HepG2 (cell line): ENCODE measurements at regions not wholly inside any gene's neighbourhood (a gene's known extent, or its start where the extent isn't known, plus 50 kb on each side); places are given as distances from the start of the nearest gene placed in this dataset.

Experiments
- ATAC-seq: fragments of 200-7000 bp; cut with Tn5 transposase; 3 replicates; pipeline ENCODE4 v1.9.1; 2020; ENCODE audit warnings: mild to moderate bottlenecking, moderate library complexity
- BruUV-seq: library from RNA; stranded (reverse); fragments of 400-500 nt; replicated peaks from 2 replicates; lab custom pipeline; 2021; lab: Mats Ljungman, UMichigan
- CTCF ChIA-PET: fragments of 300-600 bp; formaldehyde crosslinking; extraction: SDS; loops from one replicate; lab custom pipeline; 2021; ENCODE audit warnings: low total read pairs, inconsistent platforms, low intra/inter-chr PET ratio; lab: Yijun Ruan, JAX
- POLR2A ChIA-PET: fragments of 350-600 bp; sonication (Branson Sonifier 250); formaldehyde crosslinking; loops from one replicate; lab custom pipeline; 2020; ENCODE audit warnings: antibody characterized with exemption, inconsistent platforms; lab: Yijun Ruan, JAX
- DNase-seq: peaks from one replicate; pipeline ENCODE4 v3.0.0-alpha.2; 2015; ENCODE audit warnings: low spot score
- FAIRE-seq: peaks from 3 replicates; lab custom pipeline; 2011; peaks lifted over from hg19 to GRCh38; lab: Jason Lieb, UNC
- H2AFZ ChIP-seq: one replicate; pipeline ENCODE4 v1.6.1; 2011; ENCODE audit warnings: low read length, inconsistent platforms
- H3K27ac ChIP-seq: fragments of 300-600 bp; 3 replicates; pipeline ENCODE4 v1.8.0; 2011; ENCODE audit warnings: mixed run types, mild to moderate bottlenecking, mixed read lengths, low read length, inconsistent platforms; ENCODE audit not compliant: insufficient read depth; ENCODE audit errors: extremely low read length
- H3K27me3 ChIP-seq, 2 experiments: fragments of 200-600 bp in 1 of 2; 2 replicates in 1 of 2; 3 replicates in 1 of 2; pipeline versions ENCODE4 v1.6.0 to v1.8.0; 2011; ENCODE audit warnings: low read length in 2 of 2, mild to moderate bottlenecking in 2 of 2, moderate library complexity in 2 of 2, inconsistent platforms in 1 of 2; ENCODE audit not compliant: insufficient read depth in 2 of 2, control insufficient read depth in 1 of 2
- H3K36me3 ChIP-seq, 2 experiments: fragments of 200-600 bp in 1 of 2; replicated peaks in 1 of 2; 2 replicates in 1 of 2; 3 replicates in 1 of 2; pipeline versions ENCODE4 v1.5.1 to v1.8.0; 2011; ENCODE audit warnings: low read length in 2 of 2, inconsistent platforms in 1 of 2; ENCODE audit not compliant: insufficient read depth in 2 of 2, control insufficient read depth in 1 of 2
- H3K4me1 ChIP-seq: 2 replicates; pipeline ENCODE4 v1.5.1; 2012; ENCODE audit warnings: low read length, inconsistent platforms; ENCODE audit not compliant: insufficient read depth
- H3K4me2 ChIP-seq: 2 replicates; pipeline ENCODE4 v1.6.0; 2011; ENCODE audit warnings: low read depth, low read length, inconsistent platforms
- H3K4me3 ChIP-seq, 3 experiments: fragments of 200-600 bp in 1 of 3; sonication (generic), shearing (Covaris generic) in 1 of 3; replicated peaks in 1 of 3; 2 replicates each; pipeline ENCODE4 v1.5.1; 2011 to 2016; ENCODE audit warnings: low read length in 3 of 3, inconsistent platforms in 2 of 3, low read depth in 2 of 3, mild to moderate bottlenecking in 2 of 3, control low read depth in 1 of 3, mixed read lengths in 1 of 3; ENCODE audit not compliant: insufficient read depth in 1 of 3
- H3K79me2 ChIP-seq: one replicate; pipeline ENCODE4 v1.6.1; 2011; ENCODE audit warnings: low read length, inconsistent platforms; ENCODE audit not compliant: insufficient read depth
- H3K9ac ChIP-seq: 2 replicates; pipeline ENCODE4 v1.6.0; 2011; ENCODE audit warnings: mild to moderate bottlenecking, low read depth, low read length, inconsistent platforms; ENCODE audit not compliant: insufficient read depth
- H3K9me3 ChIP-seq: 2 replicates; pipeline ENCODE4 v1.5.1; 2012; ENCODE audit warnings: mild to moderate bottlenecking, low read length
- H4K20me1 ChIP-seq: 2 replicates; pipeline ENCODE4 v1.6.0; 2011; ENCODE audit warnings: inconsistent platforms, mild to moderate bottlenecking, low read length, moderate library complexity; ENCODE audit not compliant: insufficient read depth
- CBX5 ChIP-seq: sonication (generic); formaldehyde crosslinking; IDR thresholded peaks from 2 replicates; pipeline ENCODE4 v1.4.0; 2020; ENCODE audit warnings: missing genetic modification reagents, borderline replicate concordance
- CC2D1A ChIP-seq: sonication (generic); formaldehyde crosslinking; IDR thresholded peaks from 2 replicates; pipeline ENCODE4 v1.8.1; 2023; ENCODE audit warnings: mild to moderate bottlenecking, missing genetic modification reagents
- FOXO1 ChIP-seq: sonication (generic); formaldehyde crosslinking; IDR thresholded peaks from 2 replicates; pipeline ENCODE4 v1.4.0; 2020; ENCODE audit warnings: missing genetic modification reagents
- GATA4 ChIP-seq: sonication (generic); IDR thresholded peaks from 2 replicates; pipeline ENCODE4 v1.6.1; 2016; ENCODE audit warnings: antibody characterized with exemption, low read depth, borderline replicate concordance
- GATAD2A ChIP-seq: IDR thresholded peaks from 2 replicates; pipeline ENCODE4 v1.6.1; 2016
- HMG20B ChIP-seq: conservative IDR thresholded peaks from 2 replicates; pipeline ENCODE4 v1.6.1; 2016; ENCODE audit warnings: missing genetic modification reagents, missing compliant biosample characterization
- HNRNPLL ChIP-seq: fragments of 200-400 bp; formaldehyde crosslinking; IDR thresholded peaks from 2 replicates; pipeline ENCODE4 v1.6.1; 2017; ENCODE audit warnings: mild to moderate bottlenecking, low read depth, low read length; ENCODE audit not compliant: poor library complexity, severe bottlenecking
- HOXA7 ChIP-seq: sonication (generic); formaldehyde crosslinking; IDR thresholded peaks from 2 replicates; pipeline ENCODE4 v1.8.1; 2022; ENCODE audit warnings: mild to moderate bottlenecking, missing genetic modification reagents, moderate library complexity
- MTF1 ChIP-seq: sonication (generic); formaldehyde crosslinking; IDR thresholded peaks from 2 replicates; pipeline ENCODE4 v1.5.0; 2020; ENCODE audit warnings: missing genetic modification reagents
- PCBP1 ChIP-seq: fragments of 200-400 bp; formaldehyde crosslinking; IDR thresholded peaks from 2 replicates; pipeline ENCODE4 v1.6.1; 2017; ENCODE audit warnings: mild to moderate bottlenecking, low read depth, low read length, borderline replicate concordance
- PHB2 ChIP-seq: fragments of 450-650 bp; IDR thresholded peaks from 2 replicates; pipeline ENCODE4 v1.6.1; 2018; ENCODE audit not compliant: partially characterized antibody
- ZMYM4 ChIP-seq: sonication (generic); formaldehyde crosslinking; IDR thresholded peaks from 2 replicates; pipeline ENCODE4 v1.8.1; 2023; ENCODE audit warnings: mild to moderate bottlenecking, missing genetic modification reagents
- ZNF230 ChIP-seq: sonication (generic); formaldehyde crosslinking; IDR thresholded peaks from 2 replicates; pipeline ENCODE4 v1.4.0; 2020; ENCODE audit warnings: mild to moderate bottlenecking, missing genetic modification reagents
- ZNF382 ChIP-seq: sonication (generic); formaldehyde crosslinking; IDR thresholded peaks from 2 replicates; pipeline ENCODE4 v1.5.0; 2020; ENCODE audit warnings: missing genetic modification reagents, mild to moderate bottlenecking, borderline replicate concordance
- ZNF770 ChIP-seq: sonication (generic); formaldehyde crosslinking; IDR thresholded peaks from 2 replicates; pipeline ENCODE4 v1.5.0; 2020; ENCODE audit warnings: mild to moderate bottlenecking, missing genetic modification reagents
- ZNF776 ChIP-seq: sonication (generic); formaldehyde crosslinking; IDR thresholded peaks from 2 replicates; pipeline ENCODE4 v1.4.0; 2020; ENCODE audit warnings: mild to moderate bottlenecking, missing genetic modification reagents
- WGBS: methylation state at CpG from one replicate; pipeline ENCODE4 v1.1.6; 2017; ENCODE audit warnings: low lambda C conversion rate; 5-methylcytosine and 5-hydroxymethylcytosine counted together
- in situ Hi-C: cut with HindIII; loops from 2 replicates; pipeline ENCODE4 v1.10.0; 2017; ENCODE audit warnings: low pct_unique_long_range_greater_than_20kb; ENCODE audit not compliant: extremely low pct_ligation_motif_present
- intact Hi-C: fragments of 100-400 bp; cut with micrococcal nuclease; formaldehyde crosslinking; loops from one replicate; pipeline ENCODE4 v1.10.0; 2022; ENCODE audit not compliant: unreplicated experiment
- TF ChIP-seq, protein P1 (sequence below): sonication (generic); formaldehyde crosslinking; IDR thresholded peaks from 2 replicates; pipeline ENCODE4 v1.9.0; 2021; ENCODE audit warnings: missing genetic modification reagents, mild to moderate bottlenecking, borderline replicate concordance
- TF ChIP-seq, protein P2 (sequence below): fragments of 450-650 bp; IDR thresholded peaks from 2 replicates; pipeline ENCODE4 v1.6.1; 2016
- TF ChIP-seq, protein P3 (sequence below): sonication (generic); formaldehyde crosslinking; IDR thresholded peaks from 2 replicates; pipeline ENCODE4 v1.5.0; 2020; ENCODE audit warnings: missing genetic modification reagents, mild to moderate bottlenecking, borderline replicate concordance

- TF ChIP-seq PCBP1, result no peak
- TF ChIP-seq ZMYM4 (CRISPR knock-in tag), result no peak
- no peak for TF ChIP-seq GATAD2A (CRISPR knock-in tag)
- TF ChIP-seq ZNF382 (CRISPR knock-in tag), result no peak
- TF ChIP-seq, protein P1, sequence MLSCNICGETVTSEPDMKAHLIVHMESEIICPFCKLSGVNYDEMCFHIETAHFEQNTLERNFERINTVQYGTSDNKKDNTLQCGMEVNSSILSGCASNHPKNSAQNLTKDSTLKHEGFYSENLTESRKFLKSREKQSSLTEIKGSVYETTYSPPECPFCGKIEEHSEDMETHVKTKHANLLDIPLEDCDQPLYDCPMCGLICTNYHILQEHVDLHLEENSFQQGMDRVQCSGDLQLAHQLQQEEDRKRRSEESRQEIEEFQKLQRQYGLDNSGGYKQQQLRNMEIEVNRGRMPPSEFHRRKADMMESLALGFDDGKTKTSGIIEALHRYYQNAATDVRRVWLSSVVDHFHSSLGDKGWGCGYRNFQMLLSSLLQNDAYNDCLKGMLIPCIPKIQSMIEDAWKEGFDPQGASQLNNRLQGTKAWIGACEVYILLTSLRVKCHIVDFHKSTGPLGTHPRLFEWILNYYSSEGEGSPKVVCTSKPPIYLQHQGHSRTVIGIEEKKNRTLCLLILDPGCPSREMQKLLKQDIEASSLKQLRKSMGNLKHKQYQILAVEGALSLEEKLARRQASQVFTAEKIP (CRISPR knock-in tag), result no peak
Measured at GRCh38 chr12:88764781-88765480, 184.7 kb upstream of the KITLG start (continued).

DNA sequence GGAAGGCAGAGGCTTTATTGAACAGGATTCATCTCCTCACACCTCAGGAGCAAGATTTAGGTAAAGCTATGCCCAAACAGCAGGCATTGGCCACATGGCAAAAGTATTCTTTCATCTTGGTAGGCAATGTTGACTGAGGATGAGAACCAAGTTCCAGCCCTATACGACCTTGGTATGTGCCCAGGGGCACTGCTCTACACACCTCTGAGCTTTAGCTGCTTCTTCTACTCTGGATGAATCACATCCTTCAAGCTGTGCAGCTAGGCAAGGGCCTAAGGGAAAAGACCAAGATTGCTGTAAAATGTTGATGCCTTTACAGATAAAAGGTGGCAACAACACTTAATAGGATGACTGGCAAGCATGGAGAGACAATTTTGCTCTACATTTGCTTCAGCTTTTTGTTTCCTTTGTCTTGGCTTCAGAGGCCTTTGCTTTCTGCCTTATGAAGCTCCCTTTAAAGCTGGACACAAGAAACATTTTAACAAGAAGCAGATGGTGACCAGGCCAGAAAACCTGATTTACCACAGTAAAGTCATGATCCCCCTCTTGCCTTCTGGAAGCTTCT, 183.3 kb upstream of the KITLG start:
- Histone ChIP-seq H3K27me3 (no peaks in the 10 kb centered on the region), H3K4me1 (no peaks in the 10 kb centered on the region), H2AFZ (no peak overlapping the region), H3K4me2 (no peak overlapping the region), H3K36me3 (no peaks in the 10 kb centered on the region), H4K20me1 (no peaks in the 10 kb centered on the region), H3K79me2 (no peaks in the 10 kb centered on the region), H3K9me3 (no peaks in the 10 kb centered on the region), H3K27ac (no peak overlapping the region), H3K9ac (no peak overlapping the region), H3K4me3 (no peak overlapping the region)
- CTCF ChIA-PET, result no interaction called here
- FAIRE-seq, result no peak
- no peak for DNase-seq
- intact Hi-C loops, result no loop called here
- no peak for ATAC-seq
- in situ Hi-C loops, result no loop called here
- no TSS peak for BruUV-seq
- 9% methylated on average over 1 of the region's 1 CpG for WGBS
- POLR2A ChIA-PET, result no interaction called here
- TF ChIP-seq MTF1 (no peak), CBX5 (CRISPR knock-in tag) (no peak), ZNF776 (no peak), PHB2 (no peak), HOXA7 (CRISPR knock-in tag) (no peak), CC2D1A (CRISPR knock-in tag) (no peak), GATA4 (no peak), HMG20B (CRISPR knock-in tag) (no peak), FOXO1 (CRISPR knock-in tag) (no peak), ZNF230 (CRISPR knock-in tag) (no peak), HNRNPLL (no peak), ZNF770 (no peak)
- TF ChIP-seq, protein P2, sequence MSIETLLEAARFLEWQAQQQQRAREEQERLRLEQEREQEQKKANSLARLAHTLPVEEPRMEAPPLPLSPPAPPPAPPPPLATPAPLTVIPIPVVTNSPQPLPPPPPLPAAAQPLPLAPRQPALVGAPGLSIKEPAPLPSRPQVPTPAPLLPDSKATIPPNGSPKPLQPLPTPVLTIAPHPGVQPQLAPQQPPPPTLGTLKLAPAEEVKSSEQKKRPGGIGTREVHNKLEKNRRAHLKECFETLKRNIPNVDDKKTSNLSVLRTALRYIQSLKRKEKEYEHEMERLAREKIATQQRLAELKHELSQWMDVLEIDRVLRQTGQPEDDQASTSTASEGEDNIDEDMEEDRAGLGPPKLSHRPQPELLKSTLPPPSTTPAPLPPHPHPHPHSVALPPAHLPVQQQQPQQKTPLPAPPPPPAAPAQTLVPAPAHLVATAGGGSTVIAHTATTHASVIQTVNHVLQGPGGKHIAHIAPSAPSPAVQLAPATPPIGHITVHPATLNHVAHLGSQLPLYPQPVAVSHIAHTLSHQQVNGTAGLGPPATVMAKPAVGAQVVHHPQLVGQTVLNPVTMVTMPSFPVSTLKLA, result no peak
- TF ChIP-seq, protein P3, sequence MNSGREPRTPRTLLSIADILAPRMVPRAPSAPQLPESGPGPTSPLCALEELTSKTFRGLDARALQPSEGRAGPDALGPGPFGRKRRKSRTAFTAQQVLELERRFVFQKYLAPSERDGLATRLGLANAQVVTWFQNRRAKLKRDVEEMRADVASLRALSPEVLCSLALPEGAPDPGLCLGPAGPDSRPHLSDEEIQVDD, result no peak
